ENCODE measurements at regions not wholly inside any gene's neighbourhood (a gene's known extent, or its start where the extent isn't known, plus 50 kb on each side); places are given as distances from the start of the nearest gene placed in this dataset.

GRCh38 chr1:104921525-104921924 lies 1171.8 kb downstream of the AMY1C start:
- Histone ChIP-seq H4K20me1 (ENCODE audit: control insufficient read depth, insufficient read depth, insufficient read length) (no peaks in the 10 kb centered on the region), H3K27ac (ENCODE audit: insufficient read length, low read depth, low read length) (no peak overlapping the region), H4K5ac (ENCODE audit: insufficient read length, low read depth, low read length) (no peak overlapping the region), H3K27me3 (ENCODE audit: insufficient read depth, low read length) (no peaks in the 10 kb centered on the region), H3K18ac (ENCODE audit: insufficient read length, low read depth, low read length) (no peak overlapping the region), H3K56ac (ENCODE audit: insufficient read length, low read depth, low read length) (no peak overlapping the region), H4K91ac (ENCODE audit: insufficient read length, low read depth, low read length) (no peak overlapping the region), H2BK120ac (ENCODE audit: low read depth, low read length, poor library complexity, severe bottlenecking) (no peak overlapping the region), H4K8ac (replicated peaks; ENCODE audit: insufficient read length, low read depth, low read length) (no peak overlapping the region), H3K4me1 (ENCODE audit: insufficient read depth, low read length) (no peaks in the 10 kb centered on the region), H3K23ac (ENCODE audit: insufficient read length, low read depth, low read length) (no peak overlapping the region), H3K4ac (ENCODE audit: low read depth, low read length) (no peak overlapping the region), H2AK5ac (ENCODE audit: insufficient read length, low read length) (no peak overlapping the region), H2AFZ (ENCODE audit: low read length) (no peak overlapping the region), H2BK12ac (ENCODE audit: insufficient read length, low read depth, low read length) (no peak overlapping the region), H3K23me2 (ENCODE audit: insufficient read length, low read depth, low read length, poor library complexity, severe bottlenecking) (no peaks in the 10 kb centered on the region), H3K79me2 (ENCODE audit: insufficient read depth, low read length) (no peaks in the 10 kb centered on the region), H3K9me3 (ENCODE audit: control insufficient read depth, low read depth, low read length) (no peaks in the 10 kb centered on the region), H3K9ac (ENCODE audit: extremely low read depth, insufficient read length, low read length) (no peak overlapping the region), H2BK5ac (ENCODE audit: insufficient read length, low read length) (no peak overlapping the region), H3K4me2 (ENCODE audit: insufficient read depth, insufficient read length, low read length) (no peak overlapping the region), H2BK15ac (ENCODE audit: low read depth, low read length) (no peak overlapping the region), H3K79me1 (ENCODE audit: insufficient read depth, low read depth, low read length, poor library complexity, severe bottlenecking) (no peaks in the 10 kb centered on the region), H2BK20ac (ENCODE audit: low read depth, low read length, poor library complexity, severe bottlenecking) (no peak overlapping the region), H3T11ph (ENCODE audit: low read length) (no peak overlapping the region), H3K14ac (ENCODE audit: insufficient read depth, low read length) (no peak overlapping the region)
- no peak overlapping the region for H3K27ac Mint-ChIP-seq
- H3K4me3 Mint-ChIP-seq: no peak overlapping the region
- TF ChIP-seq CTCF (conservative IDR thresholded peaks at IDR 0.05): no peak
- 0 out of 5 replicates have a peak, but pooled peaks cover 0 to 3% of the 10 kb centered on the region in 2 experiments for H3K9me3 Mint-ChIP-seq
- DNase-seq: no peak
- no peaks in the 10 kb centered on the region for H3K27me3 Mint-ChIP-seq (ENCODE audit: low read depth)
- no peaks in the 10 kb centered on the region for H3K4me1 Mint-ChIP-seq
- no peaks in the 10 kb centered on the region for H3K36me3 Mint-ChIP-seq (ENCODE audit: insufficient read depth in 1 of 3, low read depth in 3 of 3)

All from H9 (cell line).